ENCODE measurements at regions not wholly inside any gene's neighbourhood (a gene's known extent, or its start where the extent isn't known, plus 50 kb on each side); places are given as distances from the start of the nearest gene placed in this dataset.

DNA sequence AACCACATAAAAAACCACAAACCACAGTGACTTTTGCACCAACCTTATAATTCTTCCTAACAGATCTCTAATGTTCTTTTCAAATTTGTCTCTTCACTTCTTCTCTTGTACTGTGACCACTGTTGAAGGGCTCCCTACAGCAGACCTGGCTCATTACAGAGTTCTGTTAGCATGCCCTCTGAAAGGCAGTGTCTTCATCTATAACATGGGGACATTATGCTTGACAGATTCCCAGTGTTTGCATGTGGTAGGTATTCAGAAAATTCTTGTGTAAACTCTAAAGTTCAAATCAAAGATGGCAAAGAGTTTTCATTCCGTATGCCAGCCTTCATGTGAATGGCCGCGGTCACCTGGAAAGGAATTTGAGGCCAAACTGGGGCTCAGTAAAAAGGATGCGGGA, 182.6 kb downstream of the DHX35 start:
- DNase-seq (ENCODE audit: low read depth) = no peak

DNA sequence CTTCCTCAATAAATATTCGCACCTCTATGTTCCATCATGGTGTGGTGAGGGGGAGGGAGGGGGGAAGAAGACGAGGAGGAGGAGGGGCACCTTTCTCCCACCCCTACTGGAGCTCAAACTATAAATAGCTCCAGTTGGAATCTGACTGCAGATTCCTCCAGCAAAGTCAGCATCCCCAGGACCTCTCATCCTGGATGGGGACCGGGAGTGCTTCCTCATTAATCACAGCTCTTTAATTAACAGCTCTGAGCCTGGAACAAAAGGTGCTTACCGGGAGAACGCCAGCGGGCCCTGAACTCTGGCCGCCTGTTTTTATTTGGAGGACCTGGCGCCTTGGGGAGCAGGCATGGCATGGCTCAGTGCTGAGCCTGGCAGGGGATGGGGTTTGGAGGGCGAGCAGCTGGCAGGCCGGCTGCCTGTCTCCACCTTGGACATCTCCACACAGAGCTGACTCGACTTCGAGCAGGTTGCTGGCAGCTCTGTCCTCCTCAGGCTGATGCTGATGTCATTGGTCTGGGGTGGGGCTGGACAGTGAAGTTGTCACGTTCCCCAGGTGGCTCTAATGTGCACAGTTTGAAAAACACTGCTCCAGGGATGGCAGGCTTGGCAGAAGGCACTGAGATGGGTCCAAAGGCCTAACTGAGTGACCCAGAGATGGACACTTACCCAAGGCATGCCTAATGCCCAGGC, 180.4 kb downstream of the DHX35 start:
- DNase-seq (ENCODE audit: low read depth) = no peak

DNA sequence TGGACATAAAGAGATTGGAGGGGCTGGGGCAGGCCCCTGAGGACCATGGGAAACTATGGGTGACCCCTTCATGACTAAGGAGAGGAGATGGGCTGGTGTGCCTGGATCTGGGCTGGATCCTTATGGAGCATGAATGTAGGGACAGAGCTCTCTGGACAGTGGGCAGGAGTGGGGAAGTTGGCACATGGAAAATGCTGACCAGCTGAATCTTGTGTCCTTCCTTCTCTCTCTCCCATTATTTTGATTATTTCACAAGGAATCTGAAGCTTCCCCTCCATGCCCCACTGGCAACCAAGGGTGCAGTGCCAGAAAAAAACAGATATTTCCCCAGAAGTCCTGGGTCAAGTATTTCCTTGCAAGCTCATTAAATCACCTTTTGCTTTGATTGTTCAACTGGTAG, 175.2 kb downstream of the DHX35 start:
- no peak for DNase-seq (ENCODE audit: low read depth)

DNA sequence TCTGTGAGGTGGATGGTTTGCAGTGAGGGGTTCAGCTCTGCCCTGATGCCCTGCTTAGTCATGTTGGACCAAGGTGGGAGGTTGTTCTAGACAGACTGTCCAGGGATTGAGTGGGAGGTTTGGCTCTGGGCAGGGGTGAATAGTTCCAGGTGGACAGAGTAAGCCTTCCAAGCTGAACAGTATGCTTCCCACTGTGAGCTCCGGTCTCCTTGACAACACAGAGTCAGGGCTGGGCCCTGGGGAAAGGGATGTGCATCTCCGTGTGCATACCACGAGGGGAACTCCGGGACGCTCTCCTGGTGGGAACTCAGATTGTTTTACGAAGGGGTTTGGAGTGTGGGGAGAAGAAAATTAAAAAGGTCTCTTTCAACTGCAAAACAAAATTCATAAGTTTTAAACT, 174.7 kb downstream of the DHX35 start:
- DNase-seq (ENCODE audit: low read depth) = no peak

DNA sequence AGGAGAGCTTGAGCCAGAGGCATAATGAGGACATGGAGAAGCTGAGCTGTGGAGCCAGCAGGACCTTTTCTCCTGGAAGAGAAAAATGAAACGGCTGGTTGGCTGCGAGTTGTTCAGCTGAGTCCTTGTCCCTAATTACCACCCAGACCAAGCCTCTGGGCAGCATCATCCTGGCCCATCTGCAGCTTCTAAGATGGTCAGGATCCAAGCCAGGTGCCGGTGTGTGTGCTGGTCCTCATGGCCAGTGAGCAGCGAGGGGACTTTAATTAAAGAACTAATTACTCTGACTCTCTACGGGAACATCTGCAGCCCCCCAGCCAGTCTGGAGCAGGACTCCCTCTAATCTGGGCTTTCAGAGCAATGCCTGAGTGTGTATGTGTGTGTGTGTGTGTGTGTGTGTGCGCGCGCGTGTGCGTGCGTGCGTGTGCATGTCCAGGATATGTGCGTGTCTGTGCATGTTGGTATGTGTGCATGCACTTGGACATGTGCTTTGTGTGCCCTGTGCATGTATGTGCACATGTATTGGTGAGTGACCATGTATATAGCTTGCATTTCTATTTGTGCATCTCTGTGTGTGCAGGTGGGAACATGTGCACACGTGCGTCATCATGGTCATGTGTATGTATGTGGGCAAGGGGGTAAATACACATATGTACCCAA, 173.9 kb downstream of the DHX35 start:
- DNase-seq (ENCODE audit: low read depth) = no peak

DNA sequence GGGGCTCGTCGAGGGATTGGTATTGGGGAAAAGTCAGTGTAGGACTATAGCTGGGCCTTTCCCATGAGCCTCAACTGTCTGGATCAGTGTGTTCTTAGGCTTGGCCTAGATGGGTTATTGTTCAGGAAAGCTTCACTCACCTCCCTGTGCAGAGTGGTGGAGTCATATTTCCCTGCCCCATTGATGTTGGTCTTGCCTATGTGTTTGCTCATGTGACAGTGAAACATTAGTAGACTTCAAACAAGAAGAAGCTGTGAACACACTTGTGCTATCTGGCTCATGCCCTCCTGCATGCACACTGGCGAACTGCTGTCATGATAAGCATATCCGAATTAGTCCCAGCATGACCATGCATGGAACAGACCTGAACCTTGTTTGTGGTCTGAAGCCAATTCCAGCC, 171.1 kb downstream of the DHX35 start:
- no peak for DNase-seq (ENCODE audit: low read depth)

DNA sequence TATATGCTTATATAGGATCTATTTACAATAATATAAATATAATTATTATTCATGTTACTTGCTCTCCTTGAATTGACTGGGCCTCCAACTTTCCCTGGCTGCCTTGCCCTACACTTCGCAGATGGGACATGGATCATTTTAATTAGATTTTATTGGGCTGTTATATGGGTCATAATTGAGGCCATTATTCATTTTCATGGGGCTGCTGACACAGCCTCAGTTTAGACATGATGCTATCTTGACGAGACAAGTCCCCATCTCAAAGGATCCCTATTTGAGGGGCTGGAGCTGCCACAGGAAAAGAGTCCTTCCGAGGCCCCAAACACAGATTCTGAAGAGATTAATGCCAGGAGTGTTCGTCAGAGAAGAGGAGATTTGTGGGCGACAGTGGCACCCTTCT, 170.4 kb downstream of the DHX35 start:
- no peak for DNase-seq (ENCODE audit: low read depth)

DNA sequence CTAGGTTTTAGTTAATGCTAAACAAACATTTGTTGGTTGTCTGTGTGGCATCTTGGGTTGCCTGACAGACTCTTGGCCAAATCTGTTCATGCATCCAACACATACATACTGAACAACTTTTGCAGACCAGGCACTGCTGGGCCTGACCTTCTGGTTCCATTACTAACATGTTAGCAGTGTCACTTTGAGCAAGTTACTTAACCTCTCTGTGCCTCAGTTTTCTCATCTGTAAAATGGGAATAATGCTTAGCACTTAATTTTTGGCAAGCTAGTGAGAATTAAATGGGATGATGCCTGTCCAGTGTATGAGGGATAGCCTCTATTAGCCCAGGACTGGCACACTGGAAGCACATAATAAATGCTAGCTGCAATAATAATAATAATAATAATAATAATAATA, 169.9 kb downstream of the DHX35 start:
- no peak for DNase-seq (ENCODE audit: low read depth)

DNA sequence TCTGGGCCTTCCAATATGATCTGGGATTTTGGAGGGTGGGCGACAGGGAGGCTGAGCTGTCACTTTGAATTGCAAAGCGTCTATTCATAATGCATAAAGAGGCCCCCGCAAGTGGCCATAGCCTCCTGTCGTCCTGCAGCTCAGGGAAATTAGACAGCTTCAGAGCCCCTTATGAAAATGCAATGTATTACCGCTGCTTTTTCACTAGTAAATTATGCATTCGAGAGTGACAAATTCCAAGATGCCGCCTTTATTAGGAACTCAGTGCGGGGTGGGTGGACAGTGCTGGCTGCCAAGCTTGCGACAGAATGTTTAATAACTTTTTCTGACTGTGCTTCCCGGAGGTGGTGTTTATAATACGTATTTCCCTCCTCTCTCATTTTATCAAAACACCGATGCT, 168.5 kb downstream of the DHX35 start:
- no peak for DNase-seq (ENCODE audit: low read depth)

DNA sequence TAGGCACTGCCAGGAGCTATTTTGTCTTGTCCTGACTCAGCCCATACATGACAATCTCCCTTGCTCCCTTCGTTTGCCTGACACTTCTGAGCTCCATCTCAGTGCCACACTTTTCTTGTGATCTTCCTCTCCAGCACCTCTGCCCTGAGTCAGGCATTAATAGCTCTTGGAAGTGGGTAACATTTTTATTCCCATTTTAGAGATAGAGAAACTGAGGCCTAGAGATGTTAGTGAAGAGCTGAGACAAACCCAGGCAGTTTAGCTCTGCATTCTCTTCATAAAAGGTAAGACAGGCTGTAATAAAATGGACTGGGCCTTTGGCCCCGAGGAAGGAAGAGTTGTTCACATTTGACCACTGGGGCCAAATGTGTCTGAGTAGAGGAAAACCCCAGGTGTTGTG, 167.4 kb downstream of the DHX35 start:
- DNase-seq (ENCODE audit: low read depth) = no peak

DNA sequence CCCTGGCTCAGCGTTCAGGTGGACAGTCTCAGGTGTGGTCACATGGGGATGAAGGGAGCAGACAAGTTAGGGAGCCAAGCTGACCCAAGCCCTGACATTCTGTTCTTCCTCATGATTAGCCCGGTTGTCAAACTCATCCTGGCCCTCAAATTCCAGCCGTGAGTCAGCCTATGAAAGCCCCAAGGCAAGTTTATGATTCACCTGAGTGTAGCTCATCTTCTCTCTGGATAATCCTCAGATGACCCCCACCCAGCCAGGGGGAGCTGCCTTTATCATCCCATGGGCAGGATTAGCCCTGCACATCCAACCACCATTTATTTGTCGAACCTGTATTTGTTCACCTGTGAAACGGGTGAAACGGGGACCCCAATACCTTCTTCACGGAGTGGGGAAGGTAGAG, 161.9 kb downstream of the DHX35 start:
- DNase-seq (ENCODE audit: low read depth) = no peak

DNA sequence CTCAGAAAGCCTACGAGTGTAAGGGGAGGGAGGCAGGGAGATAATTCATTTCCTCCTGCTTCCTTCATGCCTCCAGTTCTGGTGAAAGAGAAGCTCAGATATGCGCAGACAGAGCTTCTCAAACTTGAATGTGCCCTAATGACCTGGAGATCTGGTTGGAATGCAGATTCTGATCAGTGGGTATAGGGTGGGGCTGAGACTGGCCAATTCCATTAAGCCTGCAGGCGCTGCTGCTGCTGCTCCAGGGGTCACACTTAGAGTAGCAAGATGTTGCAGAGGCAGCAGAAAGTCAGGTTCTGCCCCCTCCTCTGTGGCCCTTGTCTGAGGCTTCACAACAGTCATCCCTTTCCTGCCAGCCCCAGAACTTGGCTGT, 161.0 kb downstream of the DHX35 start:
- no peak for DNase-seq (ENCODE audit: low read depth)

DNA sequence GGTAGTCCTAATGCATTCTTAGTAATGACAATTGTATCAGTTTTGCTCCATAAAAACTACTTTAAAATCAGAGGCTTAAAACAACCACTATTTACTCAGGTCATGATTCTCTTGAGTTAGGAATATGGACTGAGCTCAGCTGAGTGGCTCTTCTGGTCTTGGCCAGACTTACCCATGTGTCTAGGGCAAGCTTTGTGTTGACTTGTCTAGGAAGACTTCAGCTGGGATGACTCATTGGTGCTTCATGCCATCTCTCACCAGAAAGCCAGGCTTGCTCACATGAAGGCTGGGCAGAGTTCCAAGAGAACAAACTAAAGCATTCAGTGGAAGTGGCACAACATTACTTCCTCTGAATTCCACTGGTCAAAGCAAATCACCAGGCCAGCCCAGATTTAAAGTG, 155.3 kb downstream of the DHX35 start:
- DNase-seq (ENCODE audit: low read depth) = peak; percentile 46

DNA sequence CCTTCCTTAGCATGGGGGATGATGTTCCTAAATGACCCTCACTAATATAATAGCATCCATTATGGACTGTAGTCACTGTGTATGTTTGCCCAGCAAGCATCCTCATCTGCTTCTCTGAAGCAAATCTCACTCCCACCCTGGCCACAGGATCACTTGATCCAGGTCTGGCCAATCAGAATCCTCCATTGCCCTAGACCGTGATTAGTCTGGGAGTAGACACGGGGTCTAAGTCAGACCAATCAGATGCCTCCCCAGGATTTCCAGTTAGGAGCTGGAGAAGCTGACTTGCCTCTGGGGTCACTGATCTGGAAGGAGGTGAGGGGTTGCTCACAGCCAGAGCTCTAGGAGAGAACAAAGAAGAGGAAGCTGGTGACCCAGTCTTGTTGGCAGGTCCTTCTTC, 153.9 kb downstream of the DHX35 start:
- DNase-seq (ENCODE audit: low read depth) = no peak

DNA sequence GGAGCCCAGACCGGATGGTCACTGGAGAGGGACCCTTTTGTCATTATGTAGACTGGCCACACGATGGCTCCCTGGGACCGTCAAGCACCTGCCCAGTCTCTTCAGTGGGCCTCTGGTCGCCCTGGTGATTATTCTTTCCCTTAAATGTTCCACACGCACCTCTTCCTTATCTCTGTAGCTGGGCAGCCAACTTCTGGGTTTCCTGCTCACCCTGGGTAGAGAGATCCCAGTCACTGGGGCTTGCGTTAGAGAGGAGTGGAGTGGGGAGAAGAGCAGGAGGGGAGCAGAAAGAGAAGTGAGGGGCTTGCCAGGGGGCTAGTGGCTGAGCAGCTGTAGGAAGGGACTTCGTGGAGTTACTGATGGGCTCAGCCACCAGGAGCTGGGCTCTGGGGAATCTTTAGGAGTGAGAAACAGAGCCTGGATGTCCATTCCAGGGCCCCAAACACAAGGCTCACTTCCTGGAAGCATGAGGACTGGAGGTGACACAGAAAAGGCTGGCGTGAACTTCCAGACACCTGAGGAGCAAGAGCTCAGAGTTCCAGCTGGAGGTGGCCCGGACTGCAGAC, 150.1 kb downstream of the DHX35 start:
- peak; percentile 15 for DNase-seq (ENCODE audit: low read depth)

DNA sequence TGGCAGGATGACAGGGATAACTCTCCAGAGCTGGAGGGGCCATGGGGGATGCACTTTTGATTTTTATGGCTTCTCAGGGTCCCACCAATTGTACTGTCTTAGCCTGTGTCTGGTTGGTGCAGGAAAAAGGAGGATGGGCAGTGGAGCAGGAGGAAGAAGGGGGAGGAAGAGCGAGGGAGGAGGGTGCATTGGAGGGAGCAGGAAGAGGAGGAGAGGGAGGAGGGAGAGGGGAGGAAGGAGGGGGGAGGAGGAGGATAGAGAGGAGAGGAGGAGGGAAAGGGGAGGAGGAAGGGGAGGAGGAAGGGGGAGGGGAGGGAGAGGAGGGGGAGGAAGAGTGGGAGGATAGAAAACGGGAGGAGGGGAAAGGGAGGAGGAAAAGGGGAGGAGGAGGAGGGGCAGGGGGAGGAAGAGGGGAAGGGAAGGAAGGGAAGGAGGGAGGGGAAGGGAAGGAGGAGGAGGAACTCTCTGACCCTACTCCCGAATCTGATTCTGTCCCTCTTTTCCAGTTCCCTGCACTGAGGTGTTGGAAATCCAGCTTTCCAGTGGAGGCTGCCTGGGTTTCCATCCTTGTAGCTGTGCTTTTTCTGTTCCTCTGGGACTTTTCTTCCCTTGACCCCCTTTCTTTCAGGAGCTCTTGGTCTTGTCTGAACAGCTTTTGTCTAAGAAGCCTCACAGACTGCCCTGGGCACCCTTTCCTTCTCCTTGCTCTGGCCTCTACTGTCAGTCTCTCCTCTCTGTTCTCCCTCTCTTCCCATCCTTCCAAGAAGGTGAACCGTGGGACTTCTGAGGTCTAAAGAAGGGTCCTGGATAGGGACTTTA, 149.4 kb downstream of the DHX35 start:
- DNase-seq (ENCODE audit: low read depth) = no peak

DNA sequence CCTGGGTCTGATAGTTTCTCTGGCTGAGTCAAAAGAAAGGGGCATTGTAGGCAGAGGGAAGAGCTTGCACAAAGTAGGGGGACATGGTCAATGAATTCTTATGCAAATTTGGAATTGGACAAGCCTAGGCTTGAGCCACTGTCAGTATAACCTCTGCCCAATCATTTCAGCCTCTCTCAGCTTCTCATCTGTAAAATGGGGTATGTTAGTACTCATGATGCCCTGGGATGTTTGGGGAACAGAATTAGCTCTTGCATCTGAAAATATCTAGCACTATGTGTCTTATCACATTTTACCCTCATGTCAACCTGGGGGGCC, 148.6 kb downstream of the DHX35 start:
- no peak for DNase-seq (ENCODE audit: low read depth)

DNA sequence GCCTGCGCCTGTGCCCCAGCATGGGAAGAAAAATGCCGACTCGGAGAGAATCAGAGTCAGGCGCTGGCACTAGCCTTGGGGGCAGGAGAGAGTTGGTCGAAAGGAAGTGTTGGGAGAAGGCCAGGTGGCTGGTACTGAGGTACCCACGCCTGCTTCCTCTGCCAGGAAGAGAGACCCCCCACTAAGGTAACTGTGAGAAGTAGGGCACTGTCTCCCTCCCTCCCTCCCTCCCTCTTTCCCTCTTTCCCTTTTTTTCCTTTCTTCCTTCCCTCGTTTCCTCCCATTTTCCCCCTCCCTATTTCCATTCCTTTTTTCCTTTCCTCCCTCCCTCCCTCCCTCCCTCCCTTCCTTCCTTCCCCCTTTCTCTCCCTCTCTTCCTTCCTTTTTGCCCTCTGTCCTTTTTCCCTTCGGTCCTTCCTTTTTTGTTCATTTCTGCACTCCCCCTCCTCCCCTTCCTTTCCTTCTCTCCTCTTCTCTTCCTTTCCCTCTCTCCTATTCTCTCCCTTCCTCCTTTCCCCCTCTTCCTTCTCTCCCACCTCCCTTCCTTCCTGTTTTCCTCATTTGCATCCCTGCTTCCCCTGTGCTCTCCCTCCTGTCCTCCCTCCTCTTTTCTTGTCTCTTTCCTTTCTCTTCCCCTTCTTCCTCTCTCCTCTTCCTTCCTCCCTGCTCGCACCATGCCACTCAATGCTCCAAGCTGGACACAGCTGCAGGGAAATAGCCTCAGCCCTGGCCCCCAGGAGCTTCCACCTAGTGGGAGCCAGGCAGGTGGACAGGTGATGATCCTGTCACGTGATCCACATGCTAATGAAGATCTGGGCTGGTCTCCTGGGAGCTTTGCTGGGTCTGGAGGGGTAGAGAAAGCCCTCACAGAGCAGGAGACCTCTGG, 148.0 kb downstream of the DHX35 start:
- no peak for DNase-seq (ENCODE audit: low read depth)

DNA sequence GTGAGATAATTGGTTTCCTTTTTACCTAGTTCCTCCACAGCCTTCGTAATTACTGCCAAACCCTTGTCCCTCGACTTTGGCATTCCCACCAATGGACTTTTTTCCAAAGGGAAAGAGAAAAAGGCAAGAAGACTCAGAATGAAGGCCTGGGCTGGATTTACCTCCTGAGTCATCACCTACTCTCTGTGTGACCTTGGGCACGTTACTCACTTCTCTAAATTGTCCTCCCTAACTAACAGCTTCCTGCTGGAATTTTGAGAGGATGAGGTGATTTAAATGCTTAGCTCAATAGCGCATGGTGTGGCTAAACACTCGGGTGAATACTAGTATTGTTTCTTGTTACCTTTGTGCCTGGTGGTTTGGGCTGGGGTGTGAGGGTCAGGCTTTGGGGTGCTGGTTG, 146.6 kb downstream of the DHX35 start:
- DNase-seq (ENCODE audit: low read depth) = peak; percentile 29

DNA sequence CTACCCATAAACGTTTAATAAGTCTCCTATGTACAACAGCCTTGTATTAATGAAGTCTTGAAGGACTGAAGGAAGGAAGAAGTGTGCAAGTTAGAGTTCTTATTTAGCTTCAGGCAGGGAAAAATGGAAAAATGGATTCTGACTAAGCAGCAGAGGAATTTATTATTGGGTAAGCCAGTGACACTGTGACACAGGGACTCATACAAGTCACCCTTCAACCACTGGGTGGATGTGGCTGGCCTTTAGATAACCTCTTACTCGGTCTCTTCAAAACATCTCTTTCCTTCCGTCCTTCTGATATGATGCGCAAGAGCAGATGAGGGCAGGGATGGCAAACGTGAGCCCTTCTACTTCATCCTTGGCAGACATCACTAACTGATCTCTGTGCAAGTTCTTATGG, 145.6 kb downstream of the DHX35 start:
- DNase-seq (ENCODE audit: low read depth) = no peak

DNA sequence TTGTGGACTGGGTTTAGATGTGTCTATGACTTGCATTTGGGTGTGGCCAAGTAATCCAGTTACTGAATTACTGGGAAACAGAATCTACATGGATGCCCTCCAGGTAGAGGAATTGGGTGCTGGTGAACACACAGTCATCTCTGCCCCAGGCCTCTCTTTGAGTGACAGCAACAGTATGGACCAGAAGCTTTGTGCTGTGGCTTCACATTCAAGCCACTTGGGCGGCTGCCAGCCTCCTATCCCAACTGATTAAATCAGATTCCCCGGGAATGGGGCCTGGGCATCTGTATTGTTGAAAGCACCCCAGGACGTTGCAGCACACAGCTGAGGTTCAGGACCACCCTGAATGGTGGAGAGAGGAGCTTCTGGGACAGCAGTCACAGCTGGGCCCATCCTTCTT, 144.6 kb downstream of the DHX35 start:
- DNase-seq (ENCODE audit: low read depth) = no peak

DNA sequence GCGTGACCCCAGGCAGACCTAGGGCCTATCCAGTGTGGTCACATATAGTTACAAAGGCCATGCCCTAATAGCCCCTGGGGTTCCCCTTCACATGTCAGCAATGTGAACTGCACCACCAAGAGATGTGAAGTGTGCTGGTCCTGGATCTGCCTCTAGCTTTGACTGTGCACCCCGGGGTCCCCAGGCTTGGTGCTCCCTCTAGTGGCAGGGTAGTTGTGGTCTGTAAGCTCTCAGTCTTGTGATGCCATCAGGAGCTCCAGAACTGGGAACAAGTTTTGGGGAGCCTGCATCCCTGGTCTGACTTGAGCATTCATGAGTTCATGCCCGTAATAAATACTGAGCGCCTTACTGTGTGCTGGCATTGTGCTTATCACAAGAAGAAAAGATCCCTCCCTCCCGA, 143.4 kb downstream of the DHX35 start:
- DNase-seq (ENCODE audit: low read depth) = no peak

Measured in amniotic epithelial cell (primary cell).